Esophagus (tissue), 2 donors: ENCODE measurements at regions not wholly inside any gene's neighbourhood (a gene's known extent, or its start where the extent isn't known, plus 50 kb on each side); places are given as distances from the start of the nearest gene placed in this dataset.

ENCODE experiments used
- H3K27ac ChIP-seq, 2 donors: one replicate each; pipeline ENCODE4 v1.5.1; 2013; ENCODE audit warnings: low read depth in 2 of 2, mild to moderate bottlenecking in 2 of 2, inconsistent platforms in 1 of 2, low read length in 1 of 2, moderate library complexity in 1 of 2
- H3K27me3 ChIP-seq, 2 donors: one replicate each; pipeline ENCODE4 v1.6.1; 2013; ENCODE audit warnings: low read length in 2 of 2, control low read depth in 1 of 2, mild to moderate bottlenecking in 1 of 2; ENCODE audit not compliant: insufficient read depth in 2 of 2, control insufficient read depth in 1 of 2
- H3K36me3 ChIP-seq, 2 donors: one replicate each; pipeline ENCODE4 v1.6.1; 2013; ENCODE audit warnings: low read length in 1 of 2; ENCODE audit not compliant: control insufficient read depth in 2 of 2, insufficient read depth in 2 of 2
- H3K4me1 ChIP-seq, 2 donors: one replicate each; pipeline ENCODE4 v1.6.1; 2013; ENCODE audit warnings: low read length in 1 of 2; ENCODE audit not compliant: control insufficient read depth in 2 of 2, insufficient read depth in 2 of 2
- H3K4me3 ChIP-seq, 2 donors: one replicate each; pipeline ENCODE4 v1.5.1; 2013; ENCODE audit warnings: low read length in 2 of 2, mild to moderate bottlenecking in 2 of 2, low read depth in 1 of 2, moderate library complexity in 1 of 2
- H3K9me3 ChIP-seq, 2 donors: one replicate each; pipeline ENCODE4 v1.6.1; 2013; ENCODE audit warnings: mild to moderate bottlenecking in 2 of 2, low read depth in 1 of 2, low read length in 1 of 2, moderate library complexity in 1 of 2; ENCODE audit not compliant: control insufficient read depth in 2 of 2, insufficient read depth in 1 of 2
- WGBS, 2 donors: extraction: QIAGEN DNeasy Blood & Tissue Kit; methylation state at CpG; one replicate each; pipeline ENCODE4 v1.1.7; 2013; 5-methylcytosine and 5-hydroxymethylcytosine counted together
- donor health status: healthy with polysubstance abuse.
- donor health status: Bipolar disorder and iron deficiency.

DNA sequence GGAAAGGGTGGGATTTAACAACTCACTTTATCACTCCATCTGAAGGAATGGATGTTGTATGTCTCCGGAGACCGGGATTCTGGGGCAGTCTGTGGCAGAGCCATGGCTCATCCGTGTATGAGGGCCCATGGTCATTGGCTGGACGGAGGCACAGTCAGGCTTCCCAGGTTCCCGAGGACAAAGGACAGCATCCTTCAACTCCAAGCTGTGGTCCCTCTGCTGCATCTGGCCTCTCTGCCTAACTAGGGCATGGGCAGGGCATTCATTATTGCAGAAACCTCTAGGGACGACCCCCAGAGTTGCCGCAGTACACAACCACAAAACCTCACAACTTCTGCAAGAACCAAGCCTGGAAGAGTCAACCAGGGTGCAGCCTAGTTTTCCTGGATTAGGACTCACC lies 525.2 kb downstream of the GLRX3 start:
- no peaks in the 10 kb centered on the region for H3K36me3 ChIP-seq
- no peak overlapping the region for H3K27ac ChIP-seq
- H3K9me3 ChIP-seq: peaks cover 5 to 9% of the 10 kb centered on the region in 2 donors
- H3K4me3 ChIP-seq: no peak overlapping the region
- WGBS, 2 donors: 82 to 85% methylated on average over 7 of the region's 7 CpGs
- H3K27me3 ChIP-seq: no peaks in the 10 kb centered on the region
- H3K4me1 ChIP-seq: no peaks in the 10 kb centered on the region

DNA sequence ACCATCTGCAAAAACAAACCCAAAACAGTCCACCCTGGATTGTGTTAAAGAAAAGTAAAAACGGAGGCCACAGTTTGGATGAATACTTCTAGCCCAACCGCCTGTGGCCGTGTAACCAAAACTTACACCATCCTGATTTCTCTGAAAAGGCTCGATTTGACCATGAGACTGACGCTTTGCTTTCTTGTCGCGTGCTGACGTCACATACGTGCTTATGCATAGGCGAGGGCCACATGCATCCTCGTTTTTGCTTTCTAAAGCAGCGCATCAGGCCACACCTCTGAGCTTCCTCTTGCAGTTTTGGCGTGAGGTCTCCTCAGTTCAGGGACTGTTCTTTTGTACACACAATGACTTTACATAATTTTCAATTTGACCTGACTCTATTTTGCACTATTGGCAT lies 526.6 kb downstream of the GLRX3 start:
- Histone ChIP-seq H3K4me1 (no peaks in the 10 kb centered on the region), H3K27me3 (no peaks in the 10 kb centered on the region), H3K4me3 (no peak overlapping the region), H3K36me3 (no peaks in the 10 kb centered on the region), H3K27ac (no peak overlapping the region), H3K9me3 (peaks cover 2% of the 10 kb centered on the region in 2 donors)
- WGBS, 2 donors: 86 to 87% methylated on average over 13 of the region's 13 CpGs

DNA sequence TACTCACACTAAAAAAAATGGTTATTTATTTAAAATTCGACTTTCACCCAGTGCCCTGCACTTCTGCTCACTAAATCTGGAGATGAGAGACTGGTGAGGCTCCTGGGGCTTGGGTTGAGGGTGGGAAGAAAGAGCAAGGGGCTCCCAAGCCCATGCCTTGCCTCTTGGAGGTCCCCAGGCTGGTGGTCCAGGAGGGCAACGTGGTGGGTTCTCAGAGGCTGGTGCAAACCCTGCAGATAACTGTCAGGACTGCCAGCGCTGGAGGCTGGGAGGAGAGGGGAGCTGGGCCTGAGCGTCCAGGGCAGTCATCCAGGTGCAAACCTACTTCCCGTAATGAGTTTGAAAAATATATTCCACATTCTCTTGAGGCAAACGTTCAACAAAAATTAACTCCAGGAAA lies 528.3 kb downstream of the GLRX3 start:
- Histone ChIP-seq H3K27ac (no peak overlapping the region), H3K4me3 (no peak overlapping the region), H3K9me3 (peaks cover 2 to 5% of the 10 kb centered on the region in 2 donors), H3K36me3 (no peaks in the 10 kb centered on the region), H3K27me3 (no peaks in the 10 kb centered on the region), H3K4me1 (no peaks in the 10 kb centered on the region)
- 60 to 65% methylated on average over 6 of the region's 6 CpGs for WGBS, 2 donors

DNA sequence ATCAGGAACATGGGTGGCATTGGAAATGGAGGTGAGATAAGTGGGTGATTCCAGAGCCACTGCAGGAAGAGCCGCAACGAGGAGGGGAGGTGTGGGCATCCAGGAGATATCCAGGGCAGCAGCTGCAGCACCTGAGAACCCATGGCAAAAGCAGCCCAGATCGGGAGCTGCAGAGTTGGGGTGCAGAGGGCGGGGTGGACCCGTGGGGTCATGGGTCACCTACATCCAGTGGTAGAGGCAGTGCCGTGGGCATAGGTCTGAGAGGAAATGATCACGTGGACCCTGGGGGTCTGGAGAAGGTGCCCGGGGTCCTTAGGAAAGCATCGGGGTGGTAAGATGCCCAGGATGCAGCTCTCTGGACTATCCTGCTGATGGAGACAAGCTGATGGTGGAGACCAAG lies 530.0 kb downstream of the GLRX3 start:
- 89% methylated on average over 9 of the region's 9 CpGs for WGBS, 2 donors
- no peak overlapping the region for H3K4me3 ChIP-seq
- peaks cover 2 to 5% of the 10 kb centered on the region in 2 donors for H3K9me3 ChIP-seq
- H3K36me3 ChIP-seq: no peaks in the 10 kb centered on the region
- H3K27ac ChIP-seq: no peak overlapping the region
- H3K4me1 ChIP-seq: no peaks in the 10 kb centered on the region
- H3K27me3 ChIP-seq: no peaks in the 10 kb centered on the region

DNA sequence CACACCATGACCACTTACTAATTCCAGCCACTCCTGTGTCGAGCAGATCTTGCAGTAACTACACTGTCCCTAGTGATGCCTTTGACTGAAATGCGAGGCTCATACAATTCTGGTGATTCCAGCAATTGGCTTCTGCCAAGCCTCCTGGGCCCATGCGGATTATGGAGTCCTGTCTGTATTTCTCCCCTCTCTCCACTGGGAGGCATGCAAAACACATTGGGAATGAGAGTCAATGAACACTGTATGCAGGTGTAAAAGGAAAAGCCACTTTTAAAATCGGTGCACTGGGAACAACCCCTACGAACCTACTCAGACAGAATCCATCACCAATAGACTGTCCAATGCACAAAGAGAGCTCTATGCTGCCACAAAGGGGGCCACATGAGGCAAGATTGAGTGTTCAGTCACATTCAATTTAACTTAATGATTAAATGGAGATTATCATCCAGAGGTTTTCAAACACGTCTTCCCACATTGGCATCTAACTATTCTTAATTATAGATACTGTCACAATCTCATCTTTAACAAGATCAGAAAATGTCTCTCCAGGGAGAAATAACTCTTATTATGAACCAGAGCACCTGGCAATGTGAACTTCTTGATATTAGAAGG lies 550.6 kb downstream of the GLRX3 start:
- H3K9me3 ChIP-seq: peaks cover 3 to 5% of the 10 kb centered on the region in 2 donors
- 27 to 28% methylated on average over 6 of the region's 6 CpGs for WGBS, 2 donors

DNA sequence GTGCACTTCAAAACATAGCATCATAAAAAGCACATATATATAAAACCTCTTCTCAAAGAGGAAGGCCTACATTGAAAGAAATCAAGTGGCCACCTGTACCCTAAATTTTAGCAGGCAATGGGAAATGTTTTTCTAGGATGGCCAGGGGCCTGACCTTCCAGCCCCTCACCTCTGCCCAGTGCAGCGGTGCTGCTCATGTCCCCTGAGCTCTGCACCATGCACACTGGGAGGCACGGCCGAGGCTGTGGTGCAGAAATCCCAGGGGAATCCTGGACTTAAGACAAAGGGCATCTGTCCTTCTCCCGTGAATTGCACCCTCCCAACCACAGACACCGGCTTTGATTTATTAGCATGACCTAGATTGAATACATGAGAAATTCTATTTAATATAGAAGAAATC lies 551.4 kb downstream of the GLRX3 start:
- WGBS, 2 donors: 59% methylated on average over 5 of the region's 5 CpGs
- H3K27me3 ChIP-seq: no peaks in the 10 kb centered on the region

More for the DNA sequence above, 550.6 kb downstream of the GLRX3 start:
- H3K27ac ChIP-seq: no peak overlapping the region
- no peaks in the 10 kb centered on the region for H3K36me3 ChIP-seq
- H3K4me1 ChIP-seq: no peaks in the 10 kb centered on the region
- no peak overlapping the region for H3K4me3 ChIP-seq
- no peaks in the 10 kb centered on the region for H3K27me3 ChIP-seq

DNA sequence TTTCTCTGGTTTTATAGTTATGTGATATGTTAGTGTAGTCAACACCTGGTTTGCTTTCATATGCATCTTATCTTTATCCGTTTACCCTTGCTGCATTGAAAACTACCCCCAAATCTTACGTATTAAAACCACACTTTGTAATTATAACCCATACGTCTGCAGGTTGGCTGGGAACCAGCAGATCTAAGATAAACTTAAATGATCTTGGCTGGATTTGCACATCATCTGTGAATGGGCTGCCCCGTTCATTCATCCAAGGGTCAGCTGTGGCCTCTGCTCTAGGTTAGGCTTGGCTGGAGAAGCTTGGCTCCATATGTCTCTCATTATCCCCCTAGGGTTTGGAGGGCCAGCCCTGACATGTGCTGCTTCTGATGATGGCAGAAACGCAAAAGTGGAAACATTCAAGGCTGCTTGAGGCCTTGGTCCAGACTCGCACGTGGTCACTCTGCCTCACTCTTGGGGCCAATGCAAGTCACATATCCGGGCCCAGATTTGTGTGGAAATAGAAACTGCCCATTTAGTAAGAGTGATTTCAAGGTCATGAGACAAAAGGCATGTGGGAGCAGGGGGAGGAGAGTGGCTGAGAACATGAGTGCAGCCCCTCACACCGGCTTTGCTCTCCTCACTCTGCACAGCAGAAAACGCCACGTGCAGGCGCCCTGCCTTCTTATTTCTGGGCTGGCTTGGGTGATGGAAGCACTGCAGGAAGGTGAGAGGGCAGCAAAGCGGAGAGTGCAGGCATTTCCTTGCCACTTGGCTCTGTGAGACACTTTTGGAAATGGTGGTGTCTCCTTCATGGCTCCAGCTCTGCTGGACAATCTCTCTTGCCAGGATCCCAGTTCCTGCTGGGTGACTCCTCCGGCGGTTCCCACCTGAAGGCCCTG lies 553.8 kb downstream of the GLRX3 start:
- Histone ChIP-seq H3K27ac (no peak overlapping the region), H3K4me1 (no peaks in the 10 kb centered on the region), H3K36me3 (no peaks in the 10 kb centered on the region), H3K9me3 (peaks cover 2 to 4% of the 10 kb centered on the region in 2 donors), H3K27me3 (no peaks in the 10 kb centered on the region), H3K4me3 (no peak overlapping the region)
- WGBS, 2 donors: 58 to 62% methylated on average over 15 of the region's 15 CpGs

More for the DNA sequence above, 551.4 kb downstream of the GLRX3 start:
- Histone ChIP-seq H3K9me3 (peaks cover 3 to 5% of the 10 kb centered on the region in 2 donors), H3K36me3 (no peaks in the 10 kb centered on the region), H3K4me1 (no peaks in the 10 kb centered on the region), H3K27ac (no peak overlapping the region), H3K4me3 (no peak overlapping the region)

DNA sequence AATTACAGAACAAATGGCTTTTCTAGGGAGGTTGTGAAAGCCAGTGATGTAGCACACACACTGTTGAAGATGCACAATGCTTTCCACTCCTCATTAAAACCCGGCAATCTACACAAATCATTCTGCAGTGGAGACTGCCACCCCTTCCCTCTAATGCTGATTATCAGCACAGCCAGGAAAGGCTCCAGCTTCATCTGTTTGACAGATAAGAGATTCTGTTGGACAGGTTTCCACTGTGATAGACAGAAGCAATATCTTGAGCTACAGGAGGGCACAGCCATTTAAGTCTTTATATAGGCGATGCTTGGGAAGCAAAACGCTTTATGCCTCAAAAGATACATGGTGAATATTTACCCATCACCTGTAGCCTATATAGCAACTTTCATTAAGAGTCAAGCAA lies 555.6 kb downstream of the GLRX3 start:
- Histone ChIP-seq H3K4me1 (no peaks in the 10 kb centered on the region), H3K27me3 (no peaks in the 10 kb centered on the region), H3K4me3 (no peak overlapping the region), H3K27ac (no peak overlapping the region), H3K36me3 (no peaks in the 10 kb centered on the region), H3K9me3 (no peaks in the 10 kb centered on the region)
- WGBS, 2 donors: 67 to 70% methylated on average over 3 of the region's 3 CpGs

DNA sequence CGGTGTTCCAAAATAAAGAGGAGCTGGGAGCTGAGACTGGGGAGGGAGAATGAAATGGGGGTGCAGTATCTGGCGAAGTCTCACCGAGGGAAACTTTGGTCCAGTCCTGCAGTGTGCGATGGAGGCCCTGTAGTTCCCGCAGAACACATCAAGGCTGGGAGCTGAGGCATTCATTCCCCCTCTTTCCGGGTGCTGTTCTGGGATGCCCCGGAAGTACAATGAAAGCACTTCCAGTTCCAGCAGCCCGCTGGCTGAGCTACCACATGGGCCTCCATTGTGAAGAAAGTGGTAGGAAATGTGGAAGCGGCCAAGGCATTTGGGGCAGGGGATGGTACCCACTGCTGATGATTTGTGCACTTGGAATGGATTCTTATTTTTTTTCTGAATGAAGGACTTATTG lies 560.7 kb downstream of the GLRX3 start:
- no peak overlapping the region for H3K4me3 ChIP-seq
- no peaks in the 10 kb centered on the region for H3K4me1 ChIP-seq
- H3K27me3 ChIP-seq: no peaks in the 10 kb centered on the region
- WGBS, 2 donors: 92% methylated on average over 9 of the region's 9 CpGs
- H3K9me3 ChIP-seq: no peaks in the 10 kb centered on the region
- no peak overlapping the region for H3K27ac ChIP-seq
- no peaks in the 10 kb centered on the region for H3K36me3 ChIP-seq
